ENCODE measurements at regions not wholly inside any gene's neighbourhood (a gene's known extent, or its start where the extent isn't known, plus 50 kb on each side); places are given as distances from the start of the nearest gene placed in this dataset.
"Not testable (repeated sequence)": the region's sequence is repeated elsewhere in the genome, so short reads cannot be mapped to it uniquely, and the experiment has no call there.

- Histone ChIP-seq H4K20me1 (ENCODE audit: low read length) (no peaks in the 10 kb centered on the region), H3K4me1 (ENCODE audit: insufficient read depth, low read length) (no peaks in the 10 kb centered on the region), H3K4me2 (ENCODE audit: low read length) (no peak overlapping the region), H2AFZ (ENCODE audit: low read length) (no peak overlapping the region), H3K27me3 (ENCODE audit: low read length) (peaks cover 3% of the 10 kb centered on the region; the same call in 1 of the 2 replicates), H3K36me3 (ENCODE audit: low read depth, low read length) (no peaks in the 10 kb centered on the region), H3K9ac (ENCODE audit: low read length) (no peak overlapping the region), H3K79me2 (ENCODE audit: low read length) (no peaks in the 10 kb centered on the region), H3F3A (ENCODE audit: low read length, unreplicated experiment) (no peaks in the 10 kb centered on the region), H3K9me2 (replicated peaks; ENCODE audit: low read length) (no peaks in the 10 kb centered on the region), H3K27ac (ENCODE audit: low read length) (no peak overlapping the region), H3K4me3 (ENCODE audit: low read length) (no peak overlapping the region), H3K9me3 (ENCODE audit: low read length) (0 out of 2 replicates have a peak, but pooled peaks cover 6% of the 10 kb centered on the region)
- no TSS peak for BruUV-seq (replicated peaks)
- no peak for DNase-seq
- TF ChIP-seq EZH2 (IDR thresholded peaks at IDR 0.05; ENCODE audit: low read length, unreplicated experiment) (no peak), CTCF (conservative IDR thresholded peaks at IDR 0.05; ENCODE audit: low read depth, low read length) (no peak), EZH2phosphoT487 (IDR thresholded peaks at IDR 0.05; ENCODE audit: borderline replicate concordance, low read length) (no peak)
- no peak for ATAC-seq
- ChIA-PET POLR2A (ENCODE audit: unreplicated experiment) (no interaction called here), CTCF (no interaction called here)
- intact Hi-C loops (cut with micrococcal nuclease), result loop anchor here (10.0 kb wide), 2 partner anchors 267 to 387 kb away; no protein-coding TSS in a partner anchor
Measured at GRCh38 chr14:105941226-105942166, 415.1 kb downstream of the TMEM121 start.

DNA sequence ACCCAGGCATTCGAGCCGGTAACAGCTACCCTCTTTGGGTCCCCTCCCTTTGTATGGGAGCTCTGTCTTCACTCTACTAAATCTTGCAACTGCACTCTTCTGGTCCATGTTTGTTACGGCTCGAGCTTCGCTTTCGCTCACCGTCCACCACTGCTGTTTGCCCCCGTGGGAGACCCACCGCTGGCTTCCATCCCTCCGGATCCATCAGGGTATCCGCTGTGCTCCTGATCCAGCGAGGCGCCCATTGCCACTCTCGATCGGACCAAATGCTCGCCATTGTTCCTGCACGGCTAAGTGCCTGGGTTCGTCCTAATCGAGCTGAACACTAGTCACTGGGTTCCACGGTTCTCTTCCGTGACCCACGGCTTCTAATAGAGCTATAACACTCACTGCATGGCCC lies 416.3 kb downstream of the TMEM121 start:
- DNase-seq; H3K4me2 ChIP-seq (ENCODE audit: low read length); CTCF ChIA-PET; H3K36me3 ChIP-seq (ENCODE audit: low read depth, low read length); H2AFZ ChIP-seq (ENCODE audit: low read length); H3K4me1 ChIP-seq (ENCODE audit: insufficient read depth, low read length); H3F3A ChIP-seq (ENCODE audit: low read length, unreplicated experiment); H3K9me3 ChIP-seq (ENCODE audit: low read length); POLR2A ChIA-PET (ENCODE audit: unreplicated experiment); H3K79me2 ChIP-seq (ENCODE audit: low read length); H3K4me3 ChIP-seq (ENCODE audit: low read length); H3K27ac ChIP-seq (ENCODE audit: low read length); H3K27me3 ChIP-seq (ENCODE audit: low read length); ATAC-seq; BruUV-seq (replicated peaks); H4K20me1 ChIP-seq (ENCODE audit: low read length); H3K9me2 ChIP-seq (replicated peaks; ENCODE audit: low read length); H3K9ac ChIP-seq (ENCODE audit: low read length): not testable (repeated sequence)
- intact Hi-C loops (cut with micrococcal nuclease), result loop anchor here (10.0 kb wide), 2 partner anchors 268 to 388 kb away; no protein-coding TSS in a partner anchor

- TF ChIP-seq CTCF (conservative IDR thresholded peaks at IDR 0.05; ENCODE audit: low read depth, low read length) (no peak), EZH2 (IDR thresholded peaks at IDR 0.05; ENCODE audit: low read length, unreplicated experiment) (no peak), EZH2phosphoT487 (IDR thresholded peaks at IDR 0.05; ENCODE audit: borderline replicate concordance, low read length) (no peak)
- ATAC-seq (no peak), DNase-seq (no peak)
- H3K9me2 ChIP-seq (replicated peaks; ENCODE audit: low read length), result no peaks in the 10 kb centered on the region
- H3K4me2 ChIP-seq (ENCODE audit: low read length), result no peak overlapping the region; the same call in 1 of the 2 replicates
- H3K27me3 ChIP-seq (ENCODE audit: low read length), result peaks cover 3% of the 10 kb centered on the region; the same call in 1 of the 2 replicates
- BruUV-seq (replicated peaks), result no TSS peak
- H3K9ac ChIP-seq (ENCODE audit: low read length), result no peak overlapping the region
- H2AFZ ChIP-seq (ENCODE audit: low read length), result no peak overlapping the region
- no peaks in the 10 kb centered on the region for H4K20me1 ChIP-seq (ENCODE audit: low read length)
- no peaks in the 10 kb centered on the region for H3K36me3 ChIP-seq (ENCODE audit: low read depth, low read length)
- H3K79me2 ChIP-seq (ENCODE audit: low read length), result no peaks in the 10 kb centered on the region
- no peaks in the 10 kb centered on the region for H3F3A ChIP-seq (ENCODE audit: low read length, unreplicated experiment)
- intact Hi-C loops (cut with micrococcal nuclease), result loop anchor here (10.0 kb wide), 2 partner anchors 269 to 389 kb away; no protein-coding TSS in a partner anchor
- ChIA-PET POLR2A (ENCODE audit: unreplicated experiment) (no interaction called here), CTCF (no interaction called here)
- H3K27ac ChIP-seq (ENCODE audit: low read length), result no peak overlapping the region
- no peak overlapping the region for H3K4me3 ChIP-seq (ENCODE audit: low read length)
- H3K4me1 ChIP-seq (ENCODE audit: insufficient read depth, low read length), result no peaks in the 10 kb centered on the region
- H3K9me3 ChIP-seq (ENCODE audit: low read length), result 0 out of 2 replicates have a peak, but pooled peaks cover 3% of the 10 kb centered on the region
Measured at GRCh38 chr14:105943973-105944602, 417.7 kb downstream of the TMEM121 start.
